ENCODE measurements at regions not wholly inside any gene's neighbourhood (a gene's known extent, or its start where the extent isn't known, plus 50 kb on each side); places are given as distances from the start of the nearest gene placed in this dataset.

DNA sequence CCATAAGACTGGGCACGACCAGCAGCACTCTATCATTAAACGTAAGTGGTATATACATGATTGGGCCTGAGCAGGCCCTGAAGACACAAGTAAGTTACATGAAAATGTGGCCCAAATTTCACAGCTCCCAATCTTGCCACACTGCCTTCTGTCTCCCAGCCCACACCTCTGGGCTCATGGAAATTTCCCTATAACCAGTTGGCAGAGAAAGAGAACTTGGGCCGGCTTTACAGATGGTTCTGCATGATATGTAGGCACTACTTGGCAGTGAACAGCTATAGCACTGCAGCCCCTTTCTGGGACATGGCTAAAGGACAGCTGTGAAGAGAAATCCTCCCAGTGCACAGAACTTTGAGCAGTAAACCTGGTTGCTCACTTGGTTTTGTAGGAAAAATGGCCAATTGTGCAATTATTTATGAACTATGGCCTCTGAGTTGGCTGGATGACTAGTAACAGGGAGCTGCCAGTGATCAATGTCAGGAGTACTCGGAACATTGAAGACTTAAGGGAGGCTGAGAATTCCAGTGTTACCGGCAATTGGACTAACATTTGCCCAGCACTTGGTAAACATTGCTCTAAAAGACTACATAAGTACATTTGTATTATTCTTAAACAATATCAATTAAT, 1006.6 kb upstream of the LRRN3 start:
- DNase-seq = no peak

DNA sequence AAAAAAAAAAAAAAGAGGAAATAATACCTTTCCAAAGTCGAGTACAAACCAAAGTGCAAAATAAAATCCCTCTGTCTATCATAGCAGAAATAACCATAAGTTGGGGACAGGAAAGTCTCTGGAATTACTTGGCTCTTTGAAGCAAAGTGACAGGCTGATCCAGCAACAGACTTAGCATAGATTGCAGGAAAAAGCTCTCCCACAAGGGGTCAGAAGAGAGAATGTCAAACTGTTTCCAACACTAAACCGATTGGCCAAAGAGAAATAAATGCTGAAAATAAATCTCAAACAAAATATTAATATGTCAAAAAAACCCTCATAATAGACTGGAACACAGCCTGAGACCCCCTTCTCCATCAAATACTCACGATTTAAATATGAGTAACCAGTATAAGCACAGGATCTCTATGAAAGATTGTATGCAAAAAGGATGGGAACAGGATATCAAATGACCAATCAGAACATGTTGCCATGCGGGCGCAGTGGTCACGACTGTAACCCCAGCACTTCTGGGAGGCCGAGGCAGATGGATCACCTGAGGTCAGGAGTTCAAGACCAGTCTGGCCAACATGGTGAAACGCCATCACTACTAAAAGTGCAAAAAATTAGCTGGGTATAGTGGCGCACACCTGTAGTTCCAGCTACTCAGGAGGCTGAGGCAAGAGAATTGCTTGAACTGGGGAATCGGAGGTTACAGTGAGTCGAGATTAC, 1000.7 kb upstream of the LRRN3 start:
- DNase-seq = no peak

DNA sequence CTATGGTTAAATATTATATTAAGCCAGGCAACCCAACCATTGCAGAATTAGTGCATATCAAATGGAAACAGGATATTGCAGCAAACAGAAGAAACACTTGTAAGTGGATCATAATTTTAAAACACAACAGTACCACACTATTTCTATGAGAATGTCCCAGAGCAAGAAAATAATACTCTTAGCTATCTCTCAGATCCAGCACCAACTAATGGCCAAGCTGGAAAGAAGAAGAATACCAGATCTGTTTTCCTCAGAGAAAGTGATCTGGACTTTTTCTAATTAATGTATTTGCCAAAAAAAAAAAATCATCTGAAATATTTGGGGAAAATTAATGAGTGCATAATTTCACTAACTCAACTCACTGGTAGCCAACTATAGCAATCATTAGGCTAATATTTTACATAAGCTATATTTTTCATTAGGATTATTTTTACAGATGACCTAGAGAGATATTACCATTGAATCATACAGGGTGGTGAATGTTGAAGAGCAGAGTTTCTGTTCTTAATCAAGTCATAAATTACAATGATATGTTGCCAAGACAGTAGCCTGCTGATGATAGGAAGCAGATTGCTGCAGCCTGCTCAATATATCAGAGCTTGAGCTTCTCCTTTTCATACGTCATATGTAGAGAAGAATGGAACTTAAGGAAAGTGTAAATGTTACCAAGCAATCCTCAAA, 995.4 kb upstream of the LRRN3 start:
- no peak for DNase-seq

GRCh38 chr7:110104243-110104642, 986.7 kb upstream of the LRRN3 start:
- no peak for DNase-seq

DNA sequence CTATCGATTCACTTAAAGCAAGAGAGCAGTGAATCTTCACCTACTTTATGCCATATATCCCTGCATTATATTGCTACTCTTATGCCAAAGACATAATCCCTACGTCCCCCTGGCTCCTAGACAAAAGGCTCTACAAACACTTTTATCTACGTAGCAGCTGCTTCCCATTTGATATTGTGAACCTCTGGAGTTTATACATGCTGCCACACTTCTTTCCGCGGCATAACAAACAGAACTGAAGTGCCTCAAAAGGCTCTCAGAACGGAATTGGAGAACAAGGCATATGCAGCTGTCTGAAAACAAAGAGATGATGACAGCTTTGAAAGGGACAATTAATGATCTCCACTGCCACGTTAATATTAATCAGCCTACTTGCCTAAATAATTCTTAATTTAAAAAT, 985.6 kb upstream of the LRRN3 start:
- DNase-seq = no peak

GRCh38 chr7:110105840-110106239, 985.1 kb upstream of the LRRN3 start:
- DNase-seq = no peak

GRCh38 chr7:110119883-110120581, 970.9 kb upstream of the LRRN3 start:
- DNase-seq = no peak

- no peak for DNase-seq
Observed at GRCh38 chr7:110129159-110129558, 961.8 kb upstream of the LRRN3 start.

DNA sequence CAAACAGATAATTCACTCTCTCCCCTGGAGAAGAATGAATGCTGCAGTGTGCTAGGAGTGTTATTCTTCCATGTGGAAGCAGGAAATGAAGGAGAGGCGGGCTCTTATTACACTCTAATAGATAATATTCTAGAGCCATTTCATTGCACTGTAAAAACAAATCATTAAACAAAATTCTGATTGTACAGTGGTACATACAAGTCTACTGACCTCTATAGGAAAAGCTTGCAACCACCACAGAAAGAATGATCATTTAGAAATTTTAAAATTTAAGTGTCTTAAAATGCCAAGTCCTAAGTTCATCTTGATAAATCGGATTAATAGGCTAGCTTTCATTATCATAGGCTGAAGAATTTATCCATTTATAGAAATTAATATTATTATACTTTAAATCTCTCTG, 960.3 kb upstream of the LRRN3 start:
- no peak for DNase-seq

DNA sequence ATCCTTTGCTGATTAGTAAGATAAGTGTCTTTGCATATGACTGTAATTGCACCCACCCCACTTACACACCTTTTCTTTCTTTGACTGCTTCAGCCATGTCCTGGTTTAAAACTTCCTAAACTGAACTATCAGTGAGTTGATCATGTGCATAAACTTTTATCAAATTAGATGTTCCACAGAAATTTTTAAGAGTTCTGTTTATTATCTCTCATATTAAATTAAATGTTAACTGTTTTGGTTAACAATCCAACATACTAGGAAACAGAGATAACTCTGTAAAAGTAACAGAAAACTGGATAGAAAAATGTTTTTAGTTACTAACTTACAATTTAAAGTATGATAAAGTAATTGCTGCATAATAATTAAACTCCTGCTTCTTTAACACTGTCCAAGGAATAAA, 959.6 kb upstream of the LRRN3 start:
- no peak for DNase-seq

- DNase-seq = no peak
Observed at GRCh38 chr7:110139056-110139455, 951.9 kb upstream of the LRRN3 start.

DNA sequence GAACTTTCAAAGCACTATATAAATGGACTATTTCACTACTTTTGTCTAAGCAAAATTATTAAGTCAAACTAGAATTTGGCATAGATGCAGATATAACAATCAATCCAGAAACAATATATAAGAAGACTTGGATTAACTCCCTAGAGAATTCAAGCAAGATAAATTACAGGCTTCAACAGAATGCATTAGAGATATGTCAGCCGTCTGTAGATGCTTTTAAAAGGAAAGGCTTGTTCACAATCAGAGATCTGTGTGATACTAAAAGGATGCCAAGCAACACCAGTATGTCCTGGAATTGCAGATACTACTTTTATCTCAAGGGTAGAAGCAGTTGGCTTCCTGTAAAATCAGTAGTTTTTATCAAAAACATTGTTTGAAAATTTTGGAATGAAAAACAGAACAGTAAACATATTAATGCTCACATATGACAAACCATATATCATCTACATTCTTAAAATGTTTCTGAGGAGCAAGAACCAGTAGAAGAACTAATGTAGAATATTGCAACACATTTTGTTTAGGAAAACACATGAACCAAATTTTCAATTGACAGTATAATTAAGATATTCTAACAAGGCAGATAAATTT, 947.9 kb upstream of the LRRN3 start:
- no peak for DNase-seq

DNA sequence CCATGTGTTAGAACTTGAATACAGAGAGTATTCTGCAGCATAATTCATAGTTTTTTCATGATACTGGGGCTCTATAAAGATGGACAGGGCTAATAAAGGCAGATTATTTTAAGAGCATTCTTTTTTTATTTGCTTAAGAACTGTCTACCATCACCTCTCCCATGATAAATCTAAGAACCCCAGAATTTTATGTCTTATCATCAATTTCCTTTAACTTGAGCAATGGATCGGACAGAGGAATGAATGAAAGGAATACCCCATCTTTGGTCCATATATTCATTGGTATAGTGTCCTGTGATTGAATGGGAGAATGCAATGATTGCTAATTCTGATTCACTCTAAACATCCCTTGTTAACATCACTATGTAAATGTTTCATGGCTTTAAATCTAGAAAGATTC, 946.3 kb upstream of the LRRN3 start:
- no peak for DNase-seq

DNA sequence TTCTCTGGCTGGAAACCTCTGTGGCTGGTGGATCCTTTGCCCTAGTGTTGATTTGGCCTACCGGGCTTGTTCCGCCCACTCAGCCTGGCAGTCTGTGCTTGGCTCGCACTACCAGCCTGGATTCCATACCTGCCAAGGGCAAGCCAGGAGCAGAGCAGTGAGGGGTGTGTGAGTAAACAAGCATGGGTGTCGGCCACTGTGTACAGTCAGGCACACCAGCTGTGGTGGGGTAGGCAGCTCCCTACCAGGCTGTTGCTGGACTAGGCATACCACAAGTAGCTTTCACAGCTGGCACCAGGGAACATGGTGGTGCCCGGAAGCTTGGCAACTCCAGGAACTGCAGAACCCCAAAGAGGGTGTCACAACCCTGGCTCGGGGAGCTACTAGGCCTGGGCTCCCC, 942.9 kb upstream of the LRRN3 start:
- no peak for DNase-seq

DNA sequence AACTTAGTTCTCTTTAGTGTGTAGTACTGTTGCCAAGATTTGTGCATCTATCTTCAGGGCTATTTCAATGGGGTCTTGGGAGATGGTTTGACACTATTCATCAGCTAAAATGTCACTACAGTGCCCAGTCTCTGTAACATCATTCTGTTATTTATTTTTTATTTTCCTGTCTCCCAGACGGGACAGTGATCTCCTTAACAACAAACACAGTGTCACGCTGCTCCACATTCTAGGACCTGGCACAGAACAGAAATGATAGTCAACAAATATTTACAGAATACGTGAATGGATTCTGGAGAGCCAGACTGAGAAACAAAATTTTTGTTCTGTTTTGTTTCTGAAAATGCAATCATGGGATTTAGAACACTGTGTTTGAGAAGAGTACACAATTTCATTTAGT, 937.7 kb upstream of the LRRN3 start:
- DNase-seq = no peak

DNA sequence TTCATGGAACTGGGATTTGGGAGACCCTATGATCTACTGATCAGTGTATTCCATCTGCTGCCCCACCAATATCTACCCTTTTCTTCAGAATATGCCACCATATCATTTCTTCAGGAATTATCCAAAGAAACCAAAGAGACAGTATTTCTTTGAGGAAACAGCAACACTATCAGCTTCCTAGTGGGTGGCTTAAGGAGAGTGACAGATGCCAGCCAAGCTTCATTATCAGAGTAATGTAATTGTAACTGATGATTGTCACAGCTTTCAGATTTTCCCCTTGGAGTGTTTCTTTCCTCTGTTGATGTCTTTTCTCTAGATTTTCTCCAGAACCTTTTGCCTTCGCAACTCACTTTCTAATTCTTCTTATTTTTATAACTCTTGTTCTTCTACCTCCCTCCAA, 934.4 kb upstream of the LRRN3 start:
- no peak for DNase-seq

- DNase-seq = no peak
Observed at GRCh38 chr7:110157631-110158362, 933.1 kb upstream of the LRRN3 start.

DNA sequence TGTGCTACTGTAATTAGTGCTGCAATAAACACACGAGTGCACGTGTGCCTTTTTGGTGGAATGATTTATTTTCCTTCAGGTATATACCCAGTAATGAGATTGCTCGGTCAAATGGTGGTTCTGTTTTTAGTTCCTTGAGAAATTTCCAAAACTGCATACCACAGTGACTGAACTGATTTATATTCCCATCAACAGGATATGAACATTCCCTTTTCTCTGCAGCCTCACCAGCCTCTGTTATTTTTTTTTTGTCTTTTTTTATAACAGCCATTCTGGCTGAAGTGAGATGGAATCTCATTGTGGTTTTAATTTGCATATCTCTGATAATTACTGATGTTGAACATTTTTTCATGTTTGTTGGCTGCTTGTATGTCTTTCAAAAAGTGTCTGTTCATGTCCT, 922.9 kb upstream of the LRRN3 start:
- no peak for DNase-seq

- DNase-seq = no peak
Observed at GRCh38 chr7:110170841-110171240, 920.1 kb upstream of the LRRN3 start.

GRCh38 chr7:110177463-110177862, 913.5 kb upstream of the LRRN3 start:
- DNase-seq = no peak

GRCh38 chr7:110179037-110179436, 911.9 kb upstream of the LRRN3 start:
- DNase-seq = no peak

- no peak for DNase-seq
Observed at GRCh38 chr7:110181768-110182167, 909.2 kb upstream of the LRRN3 start.

- no peak for DNase-seq
Observed at GRCh38 chr7:110186334-110186733, 904.6 kb upstream of the LRRN3 start.

Data from cerebellar nuclear complex (tissue), 1 donor.